Activated naive CD8-positive, alpha-beta T cell (primary cell): ENCODE measurements at regions not wholly inside any gene's neighbourhood (a gene's known extent, or its start where the extent isn't known, plus 50 kb on each side); places are given as distances from the start of the nearest gene placed in this dataset.

ENCODE experiments used
- H3K27ac Mint-ChIP-seq: one replicate; pipeline ENCODE4 v1.8.0; 2021; ENCODE audit warnings: mixed read lengths
- H3K27me3 Mint-ChIP-seq: one replicate; pipeline ENCODE4 v1.8.0; 2021; ENCODE audit warnings: mixed read lengths
- H3K36me3 Mint-ChIP-seq: one replicate; pipeline ENCODE4 v1.8.0; 2021; ENCODE audit warnings: mixed read lengths
- H3K4me1 Mint-ChIP-seq: one replicate; pipeline ENCODE4 v1.8.0; 2021; ENCODE audit warnings: low read depth, mixed read lengths
- H3K4me3 Mint-ChIP-seq: one replicate; pipeline ENCODE4 v1.8.0; 2021; ENCODE audit warnings: mild to moderate bottlenecking, mixed read lengths
- H3K9me3 Mint-ChIP-seq: one replicate; pipeline ENCODE4 v1.8.0; 2021; ENCODE audit warnings: low read depth, mixed read lengths

DNA sequence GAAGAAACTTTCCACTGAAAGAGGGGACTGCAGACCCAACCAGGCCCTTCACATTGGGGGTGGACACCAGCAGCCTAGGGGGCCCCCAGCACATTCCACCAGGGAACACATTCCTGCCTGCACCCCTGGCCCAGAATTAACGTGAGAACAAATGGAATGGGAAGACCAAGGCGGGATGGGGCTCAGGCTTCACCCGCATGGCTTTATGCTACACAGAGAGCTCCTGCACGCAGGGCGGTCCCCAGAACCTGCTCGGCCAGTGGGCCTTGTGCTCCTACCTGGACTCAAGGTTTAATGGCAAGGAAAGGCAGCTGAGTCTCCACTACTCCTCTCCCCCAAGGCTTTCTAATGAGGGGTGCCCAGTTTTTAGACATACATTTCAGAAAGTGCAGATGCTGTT lies 146.3 kb upstream of the GPR26 start:
- H3K27ac Mint-ChIP-seq, result no peak overlapping the region
- no peaks in the 10 kb centered on the region for H3K4me1 Mint-ChIP-seq
- H3K4me3 Mint-ChIP-seq, result no peak overlapping the region
- no peaks in the 10 kb centered on the region for H3K9me3 Mint-ChIP-seq
- peaks cover 6% of the 10 kb centered on the region for H3K27me3 Mint-ChIP-seq
- no peaks in the 10 kb centered on the region for H3K36me3 Mint-ChIP-seq

DNA sequence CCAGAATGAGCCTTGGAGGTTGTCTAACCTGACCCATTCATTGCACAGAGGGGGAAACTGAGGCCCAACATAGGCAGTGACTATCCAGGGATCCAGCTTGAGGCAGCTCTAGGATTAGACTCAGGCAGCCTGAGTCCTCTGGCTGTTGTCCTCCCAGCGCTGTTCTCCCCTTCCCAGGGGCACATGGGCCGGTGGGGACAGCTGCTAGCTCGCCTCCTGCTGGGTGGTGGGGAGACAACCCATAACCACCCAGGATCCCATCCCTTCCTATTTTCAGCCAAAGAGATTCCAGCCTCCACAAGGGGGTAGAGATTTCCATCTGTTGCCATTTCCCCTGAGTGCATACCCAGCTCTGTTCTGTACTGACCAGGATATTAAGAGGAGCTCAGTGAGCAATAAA lies 145.1 kb upstream of the GPR26 start:
- H3K9me3 Mint-ChIP-seq, result no peaks in the 10 kb centered on the region
- no peaks in the 10 kb centered on the region for H3K36me3 Mint-ChIP-seq
- no peak overlapping the region for H3K4me3 Mint-ChIP-seq
- H3K27ac Mint-ChIP-seq, result no peak overlapping the region
- no peaks in the 10 kb centered on the region for H3K4me1 Mint-ChIP-seq
- peaks cover 6% of the 10 kb centered on the region for H3K27me3 Mint-ChIP-seq

DNA sequence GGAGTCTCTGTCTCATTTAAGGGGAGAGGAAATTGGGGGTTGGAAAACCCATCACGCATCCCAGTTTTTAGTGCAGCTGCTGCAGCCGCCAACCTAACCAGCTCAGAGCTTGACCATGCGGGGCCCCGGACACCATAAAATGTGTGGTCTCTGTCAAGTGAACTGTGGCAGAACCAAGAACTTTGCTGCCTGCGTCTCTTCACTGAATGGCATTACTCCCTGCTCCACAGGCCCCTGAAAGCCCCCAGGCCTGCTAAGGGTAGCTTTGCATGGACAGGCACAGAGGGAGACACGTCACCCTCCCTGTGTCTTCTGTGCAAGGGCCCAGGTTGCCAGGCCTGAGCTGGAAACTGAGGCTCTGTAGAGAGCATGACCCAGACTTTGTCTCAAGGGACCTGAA lies 144.6 kb upstream of the GPR26 start:
- Mint-ChIP-seq H3K4me1 (no peaks in the 10 kb centered on the region), H3K9me3 (no peaks in the 10 kb centered on the region), H3K4me3 (no peak overlapping the region), H3K27ac (no peak overlapping the region), H3K27me3 (peaks cover 6% of the 10 kb centered on the region), H3K36me3 (no peaks in the 10 kb centered on the region)

DNA sequence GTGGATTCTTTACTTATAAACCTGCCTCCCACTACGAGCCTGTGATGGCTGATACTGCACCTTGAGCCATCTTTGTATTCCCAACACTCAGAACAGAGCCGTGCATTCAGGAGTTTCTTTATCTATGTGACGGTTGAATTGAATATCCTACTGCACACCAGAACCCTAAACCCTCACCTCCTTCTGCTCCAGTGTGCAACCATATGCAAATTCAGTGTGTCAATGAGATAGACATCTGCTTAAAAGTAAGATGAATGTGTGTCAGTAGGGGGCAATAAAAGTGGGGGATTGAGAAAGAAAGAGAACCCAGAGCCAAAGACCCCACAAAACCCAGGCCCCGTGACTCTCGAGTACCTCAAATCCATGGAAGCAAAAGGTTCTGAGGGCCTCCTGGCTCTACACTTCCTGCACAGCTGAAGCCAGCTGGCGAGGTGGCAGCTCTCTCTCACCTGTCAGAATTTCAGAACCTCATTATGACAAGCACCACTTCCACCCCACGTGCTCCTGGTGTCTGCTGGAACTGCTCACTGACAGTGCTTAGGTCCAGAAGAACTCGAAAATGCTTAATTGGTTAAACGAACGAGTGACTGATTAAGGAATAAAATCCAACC lies 143.3 kb upstream of the GPR26 start:
- no peaks in the 10 kb centered on the region for H3K9me3 Mint-ChIP-seq
- H3K4me3 Mint-ChIP-seq, result no peak overlapping the region
- no peaks in the 10 kb centered on the region for H3K4me1 Mint-ChIP-seq
- H3K27ac Mint-ChIP-seq, result no peak overlapping the region
- no peaks in the 10 kb centered on the region for H3K36me3 Mint-ChIP-seq
- H3K27me3 Mint-ChIP-seq, result peaks cover 6% of the 10 kb centered on the region

DNA sequence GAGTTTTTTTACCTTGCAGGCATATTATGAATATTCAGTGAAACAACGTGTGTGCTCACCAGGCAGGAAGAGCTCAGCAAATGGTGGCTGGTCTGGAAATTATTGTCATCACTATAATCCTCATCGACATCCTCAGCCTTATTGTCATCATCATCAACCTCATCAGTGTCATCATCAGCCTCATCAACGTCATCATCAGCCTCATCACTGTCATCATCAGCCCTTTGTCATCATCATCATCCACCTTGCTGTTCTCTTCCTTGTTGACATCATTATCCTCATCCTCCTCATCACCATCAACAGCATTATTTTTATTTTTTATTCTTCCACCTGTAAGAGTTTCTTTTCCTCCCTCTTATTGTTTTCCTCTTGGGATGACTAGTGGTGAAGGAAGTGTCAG lies 142.3 kb upstream of the GPR26 start:
- H3K9me3 Mint-ChIP-seq, result no peaks in the 10 kb centered on the region
- no peaks in the 10 kb centered on the region for H3K36me3 Mint-ChIP-seq
- peaks cover 6% of the 10 kb centered on the region for H3K27me3 Mint-ChIP-seq
- H3K4me3 Mint-ChIP-seq, result no peak overlapping the region
- no peak overlapping the region for H3K27ac Mint-ChIP-seq
- H3K4me1 Mint-ChIP-seq, result no peaks in the 10 kb centered on the region

DNA sequence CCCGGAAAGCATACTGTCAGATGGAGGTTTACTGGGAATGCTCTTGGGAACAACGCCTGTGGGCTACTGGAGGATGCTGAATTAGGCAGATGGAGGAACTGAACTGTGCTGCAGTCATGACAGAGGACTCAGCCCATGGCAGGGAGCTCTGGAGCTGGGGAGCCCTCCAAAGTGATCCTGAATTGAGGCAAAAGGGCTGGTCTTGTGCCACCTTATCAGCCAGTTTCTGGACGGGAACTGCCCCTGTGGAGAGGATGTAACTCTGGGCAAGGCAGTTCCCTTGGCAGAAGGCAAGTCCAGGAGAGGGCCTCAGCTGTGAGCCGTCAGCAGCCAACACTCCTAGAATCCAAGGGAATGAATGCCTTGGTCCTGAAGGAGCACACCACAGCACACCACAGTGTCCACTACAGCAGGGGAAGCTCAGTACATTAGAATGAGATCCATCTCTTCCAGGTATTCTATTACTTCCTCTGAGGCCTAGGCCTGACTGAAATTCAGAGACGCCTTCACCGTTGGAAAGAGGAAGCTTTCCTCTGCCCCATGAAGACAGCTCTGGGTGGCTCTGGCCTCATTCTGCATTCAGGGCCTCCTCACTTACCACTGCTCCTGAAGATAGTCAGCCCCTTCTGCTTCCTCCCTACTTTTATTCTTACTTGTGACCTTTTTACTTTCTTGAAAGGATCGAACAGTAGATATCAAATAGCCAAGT lies 139.6 kb upstream of the GPR26 start:
- H3K27me3 Mint-ChIP-seq, result peaks cover 7% of the 10 kb centered on the region
- no peak overlapping the region for H3K4me3 Mint-ChIP-seq
- no peaks in the 10 kb centered on the region for H3K9me3 Mint-ChIP-seq
- no peaks in the 10 kb centered on the region for H3K36me3 Mint-ChIP-seq
- H3K27ac Mint-ChIP-seq, result no peak overlapping the region
- no peaks in the 10 kb centered on the region for H3K4me1 Mint-ChIP-seq

DNA sequence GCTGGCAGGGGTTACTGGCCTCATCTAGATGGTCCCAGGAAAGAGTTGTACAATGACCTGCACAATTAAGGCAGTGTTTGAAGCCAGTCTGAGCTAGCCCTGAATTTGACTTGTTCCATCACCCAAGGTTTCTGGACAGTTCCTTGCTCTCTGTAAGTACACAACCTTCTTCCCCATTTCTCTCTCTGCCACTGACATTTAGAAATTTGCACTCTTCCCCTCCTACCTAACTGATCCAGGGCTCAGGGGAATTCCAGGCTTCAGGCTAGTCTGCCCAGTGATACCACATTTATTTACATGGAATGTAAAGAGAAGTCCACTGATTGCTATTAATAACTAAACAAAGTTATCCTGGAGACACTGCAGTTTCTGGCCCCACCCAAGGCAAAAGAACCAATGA lies 139.0 kb upstream of the GPR26 start:
- no peak overlapping the region for H3K27ac Mint-ChIP-seq
- H3K27me3 Mint-ChIP-seq, result peaks cover 7% of the 10 kb centered on the region
- no peaks in the 10 kb centered on the region for H3K4me1 Mint-ChIP-seq
- no peaks in the 10 kb centered on the region for H3K9me3 Mint-ChIP-seq
- no peak overlapping the region for H3K4me3 Mint-ChIP-seq
- peaks cover 1% of the 10 kb centered on the region for H3K36me3 Mint-ChIP-seq

DNA sequence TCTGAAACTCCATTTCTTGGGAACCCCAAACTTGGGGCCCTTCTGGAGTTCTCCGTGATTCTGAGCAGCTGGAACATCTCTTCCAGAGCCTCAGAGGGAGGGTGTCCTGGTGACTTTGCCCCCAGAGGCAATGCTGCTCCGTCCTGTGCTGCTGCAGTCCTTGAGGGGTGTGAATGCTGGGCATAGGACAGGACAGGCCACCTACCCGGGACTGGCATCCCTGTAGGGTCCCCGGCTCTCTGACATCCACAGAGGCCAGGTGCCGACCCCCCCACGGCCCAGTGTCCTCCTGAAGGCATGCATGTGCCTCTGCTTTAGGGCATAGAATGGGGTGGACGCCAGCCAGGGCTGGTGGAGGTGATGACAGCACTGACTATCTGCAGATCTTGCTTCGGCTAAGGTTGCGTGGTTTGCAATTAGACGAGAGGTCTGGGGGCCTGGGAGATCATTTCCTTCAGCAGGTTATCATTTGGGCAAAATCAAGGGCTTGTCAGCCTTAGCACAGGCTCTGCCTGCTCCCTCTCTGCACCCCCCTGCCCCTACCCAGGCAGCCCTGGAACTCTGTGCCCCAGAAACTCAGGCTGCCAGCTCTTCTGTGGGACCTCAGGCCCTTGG lies 136.9 kb upstream of the GPR26 start:
- Mint-ChIP-seq H3K36me3 (peaks cover 2% of the 10 kb centered on the region), H3K27me3 (peaks cover 10% of the 10 kb centered on the region), H3K27ac (no peak overlapping the region), H3K4me3 (no peak overlapping the region), H3K9me3 (no peaks in the 10 kb centered on the region), H3K4me1 (no peaks in the 10 kb centered on the region)

DNA sequence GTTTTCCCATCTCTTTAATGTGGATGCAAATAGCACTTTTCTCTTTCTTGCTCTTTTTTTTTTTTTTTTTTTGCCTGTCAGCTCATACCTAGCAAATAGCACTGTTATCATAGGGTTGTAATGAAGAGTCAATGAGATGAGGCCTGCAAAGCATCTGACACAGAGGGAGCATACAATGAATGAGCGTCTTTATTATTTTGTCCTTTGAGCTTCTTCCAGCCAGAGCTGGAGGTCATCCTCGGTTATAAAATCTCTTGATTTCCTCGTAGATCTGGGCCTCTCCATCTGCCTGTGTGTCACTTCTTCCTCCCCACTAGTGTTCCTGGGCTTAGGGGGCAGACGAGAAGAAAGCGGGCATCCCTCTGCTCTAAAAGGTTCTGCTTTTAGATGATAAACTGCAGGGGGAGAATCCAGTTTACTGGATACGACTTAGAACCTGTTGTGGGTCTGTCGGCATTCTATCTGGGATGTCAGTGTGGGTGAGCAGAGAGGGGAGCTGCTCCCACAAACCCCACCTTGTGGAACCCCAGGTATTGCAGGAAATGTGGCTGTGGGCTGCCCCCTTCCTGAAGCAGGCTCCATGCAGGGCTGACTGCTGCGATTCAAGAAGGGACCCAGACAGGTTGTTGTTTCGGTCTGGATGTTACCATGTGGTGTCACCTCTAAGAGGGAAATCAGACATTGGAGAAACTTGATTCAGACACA lies 135.8 kb upstream of the GPR26 start:
- no peaks in the 10 kb centered on the region for H3K9me3 Mint-ChIP-seq
- no peak overlapping the region for H3K4me3 Mint-ChIP-seq
- H3K27me3 Mint-ChIP-seq, result peaks cover 12% of the 10 kb centered on the region
- no peak overlapping the region for H3K27ac Mint-ChIP-seq
- H3K36me3 Mint-ChIP-seq, result peaks cover 2% of the 10 kb centered on the region
- H3K4me1 Mint-ChIP-seq, result no peaks in the 10 kb centered on the region

DNA sequence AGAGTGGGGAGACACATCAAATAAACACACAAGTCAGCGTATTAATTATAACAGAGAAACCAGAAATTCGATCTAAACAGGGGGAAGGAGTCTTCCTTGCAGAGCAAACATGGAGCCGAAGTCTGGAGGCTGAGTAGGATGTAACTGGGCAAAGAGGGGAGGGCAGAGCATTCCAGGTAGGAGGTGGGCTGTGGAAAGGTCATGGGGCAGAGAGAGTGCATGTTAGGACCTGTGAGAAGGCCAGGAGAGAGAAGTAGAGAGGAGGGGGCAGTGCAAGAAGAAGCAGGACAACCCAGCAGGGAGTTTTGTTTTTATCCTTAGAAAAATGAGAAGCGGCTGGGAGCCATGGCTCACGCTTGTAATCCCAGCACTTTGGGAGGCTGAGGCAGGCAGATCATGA lies 130.8 kb upstream of the GPR26 start:
- H3K27me3 Mint-ChIP-seq, result peaks cover 27% of the 10 kb centered on the region
- H3K4me3 Mint-ChIP-seq, result no peak overlapping the region
- H3K4me1 Mint-ChIP-seq, result no peaks in the 10 kb centered on the region

DNA sequence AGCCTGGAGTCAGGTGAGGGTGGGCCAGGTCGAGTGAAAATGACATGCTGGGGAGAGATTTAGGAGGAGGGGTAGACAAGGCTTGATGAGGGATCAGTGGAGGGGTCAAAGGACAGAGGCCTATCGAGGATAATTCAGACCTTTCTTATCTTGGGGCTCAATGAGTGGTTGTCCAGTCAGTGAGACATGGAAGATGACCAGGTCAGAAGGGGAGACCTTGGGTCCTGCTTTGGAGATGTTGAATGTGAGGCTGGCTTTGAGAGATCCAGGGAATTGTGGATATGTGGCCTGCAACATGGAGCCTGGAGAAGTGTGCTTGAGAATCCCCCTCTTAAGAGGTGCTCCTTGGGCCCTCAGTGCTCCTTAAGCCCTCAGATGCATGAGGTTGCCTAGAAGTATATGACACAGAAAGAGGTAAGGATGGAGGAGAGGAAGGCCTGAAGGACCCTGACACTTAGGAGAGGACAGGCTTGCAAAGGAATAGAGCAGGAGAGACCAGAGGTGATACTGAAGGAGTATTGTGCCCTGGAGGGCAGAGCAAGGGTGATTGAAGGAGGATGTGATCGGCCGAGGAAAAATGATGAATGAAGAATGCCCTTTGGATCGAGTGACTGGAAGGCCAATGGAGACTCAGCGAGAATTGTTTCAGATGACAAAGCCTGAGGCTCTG lies 129.8 kb upstream of the GPR26 start:
- Mint-ChIP-seq H3K4me1 (no peaks in the 10 kb centered on the region), H3K36me3 (peaks cover 2% of the 10 kb centered on the region), H3K4me3 (no peak overlapping the region), H3K9me3 (no peaks in the 10 kb centered on the region), H3K27me3 (peaks cover 33% of the 10 kb centered on the region), H3K27ac (no peak overlapping the region)

More for the DNA sequence above, 130.8 kb upstream of the GPR26 start:
- H3K36me3 Mint-ChIP-seq, result peaks cover 2% of the 10 kb centered on the region
- no peaks in the 10 kb centered on the region for H3K9me3 Mint-ChIP-seq
- H3K27ac Mint-ChIP-seq, result no peak overlapping the region

DNA sequence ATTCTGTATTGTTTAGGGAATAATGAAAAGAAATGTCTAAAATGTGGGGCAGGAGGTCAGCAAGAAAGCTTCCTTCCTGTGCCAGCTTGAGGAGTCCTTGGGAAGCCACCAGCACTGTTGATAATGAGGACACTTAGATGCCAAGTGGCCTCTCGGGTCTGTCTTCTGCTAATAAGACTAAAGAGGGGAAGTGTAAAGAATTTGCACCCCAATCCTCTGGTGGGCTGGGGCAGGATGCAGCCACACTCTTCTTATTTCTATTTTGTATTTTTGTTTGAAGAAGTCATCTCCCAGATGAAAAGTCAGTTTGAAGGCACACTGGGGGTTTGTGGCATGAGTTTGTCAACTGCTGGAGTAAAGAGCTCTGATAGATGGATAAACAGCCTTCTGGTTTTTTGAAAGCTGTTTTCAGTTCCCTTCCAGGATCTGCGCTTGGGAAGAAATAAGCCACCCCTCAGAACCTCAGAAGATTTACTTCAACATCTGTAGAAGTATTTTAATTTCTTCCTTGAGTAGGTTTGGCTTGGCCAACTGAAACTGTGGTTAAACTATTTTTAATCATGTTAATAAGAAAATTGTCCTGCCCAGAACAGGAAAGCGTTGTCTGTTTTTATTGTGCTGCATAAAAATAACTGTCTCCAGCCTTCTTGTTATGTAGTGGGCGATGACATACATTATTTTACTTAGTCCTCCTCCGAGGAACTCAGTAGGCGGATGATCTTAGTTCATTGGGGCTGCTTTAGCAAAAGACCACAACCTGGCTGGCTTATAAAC lies 128.8 kb upstream of the GPR26 start:
- H3K4me1 Mint-ChIP-seq, result no peaks in the 10 kb centered on the region
- H3K36me3 Mint-ChIP-seq, result no peaks in the 10 kb centered on the region
- peaks cover 32% of the 10 kb centered on the region for H3K27me3 Mint-ChIP-seq
- no peak overlapping the region for H3K27ac Mint-ChIP-seq
- no peaks in the 10 kb centered on the region for H3K9me3 Mint-ChIP-seq
- no peak overlapping the region for H3K4me3 Mint-ChIP-seq

DNA sequence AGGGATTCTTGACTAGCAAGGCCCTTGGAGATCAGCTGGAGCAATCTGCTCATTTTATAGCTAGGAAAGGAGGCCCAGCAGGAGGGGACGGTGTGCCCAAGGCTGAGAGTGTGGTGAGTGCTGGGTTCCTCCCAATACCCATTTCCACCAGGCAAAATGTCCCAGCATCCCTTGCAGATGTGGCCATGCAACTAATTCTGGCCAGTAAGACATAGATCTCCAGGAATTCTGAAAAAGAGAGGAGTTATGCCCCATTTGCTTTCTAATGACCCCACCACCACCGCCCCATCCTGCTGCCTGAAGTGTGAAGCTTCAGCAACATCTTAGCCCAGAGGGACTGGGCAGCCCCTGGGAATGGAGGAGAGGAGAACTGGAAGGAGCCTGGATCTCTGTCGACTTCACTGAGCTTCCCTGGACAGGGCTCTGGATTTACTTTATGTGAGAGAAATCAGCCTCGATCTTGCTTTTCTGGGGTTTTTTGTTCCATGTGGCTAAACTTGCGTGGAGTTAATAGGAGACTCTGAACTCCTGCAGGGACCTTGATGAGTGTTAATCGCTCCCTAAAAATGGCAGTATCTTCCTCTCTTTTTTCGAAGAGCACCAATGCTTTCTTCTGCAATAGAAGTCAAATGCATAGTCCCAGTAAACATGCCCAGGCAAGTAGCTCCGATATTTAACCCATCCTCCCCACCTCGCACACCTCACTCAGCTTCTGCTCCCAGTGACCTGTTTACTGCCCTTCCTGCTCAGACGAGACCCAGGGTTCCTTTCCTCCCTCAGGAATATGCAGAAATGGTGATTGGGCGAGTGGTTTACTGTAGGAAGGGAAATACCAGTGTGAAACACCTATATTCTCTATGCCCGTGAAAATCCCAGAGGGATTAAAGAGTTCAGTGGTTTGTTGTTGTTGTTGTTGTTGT lies 127.5 kb upstream of the GPR26 start:
- Mint-ChIP-seq H3K9me3 (peaks cover 2% of the 10 kb centered on the region), H3K4me3 (no peak overlapping the region), H3K27ac (no peak overlapping the region), H3K36me3 (no peaks in the 10 kb centered on the region), H3K27me3 (peaks cover 33% of the 10 kb centered on the region), H3K4me1 (no peaks in the 10 kb centered on the region)
